MCF 10A (cell line): ENCODE measurements at regions not wholly inside any gene's neighbourhood (a gene's known extent, or its start where the extent isn't known, plus 50 kb on each side); places are given as distances from the start of the nearest gene placed in this dataset.

Experiments used
- BruUV-seq: library from RNA; stranded (reverse); fragments of 400-500 nt; replicated peaks from 2 replicates; lab custom pipeline; 2021; lab: Mats Ljungman, UMichigan
- CTCF ChIA-PET: fragments of 300-600 bp; sonication (Branson Sonifier 250); formaldehyde crosslinking; extraction: SDS; loops from one replicate; lab custom pipeline; 2021; ENCODE audit warnings: antibody characterized with exemption, inconsistent platforms; lab: Yijun Ruan, JAX
- POLR2A ChIA-PET: fragments of 300-600, 350-650 bp; sonication (Branson Sonifier 250); formaldehyde crosslinking; extraction: SDS; loops from one replicate; lab custom pipeline; 2020; ENCODE audit warnings: antibody characterized with exemption, inconsistent platforms; lab: Yijun Ruan, JAX
- DNase-seq: peaks from one replicate; pipeline ENCODE4 v3.0.0-alpha.2; 2018; ENCODE audit not compliant: unreplicated experiment
- H3K27ac Mint-ChIP-seq: one replicate; pipeline ENCODE4 v1.8.0; 2022; ENCODE audit warnings: mild to moderate bottlenecking, low read depth, mixed read lengths; ENCODE audit not compliant: unreplicated experiment
- H3K27me3 Mint-ChIP-seq: one replicate; pipeline ENCODE4 v1.8.0; 2022; ENCODE audit warnings: mixed read lengths; ENCODE audit not compliant: insufficient read depth, unreplicated experiment
- H3K36me3 Mint-ChIP-seq: one replicate; pipeline ENCODE4 v1.8.0; 2022; ENCODE audit warnings: mild to moderate bottlenecking, moderate library complexity, mixed read lengths; ENCODE audit not compliant: insufficient read depth, unreplicated experiment
- H3K4me1 Mint-ChIP-seq: one replicate; pipeline ENCODE4 v1.8.0; 2022; ENCODE audit warnings: mixed read lengths; ENCODE audit not compliant: insufficient read depth, unreplicated experiment
- H3K4me3 Mint-ChIP-seq: one replicate; pipeline ENCODE4 v1.8.0; 2022; ENCODE audit warnings: mild to moderate bottlenecking, moderate library complexity, mixed read lengths; ENCODE audit not compliant: unreplicated experiment
- H3K9me3 Mint-ChIP-seq: one replicate; pipeline ENCODE4 v1.8.0; 2022; ENCODE audit warnings: mixed read lengths; ENCODE audit not compliant: unreplicated experiment
- intact Hi-C: fragments of 100-400 bp; cut with micrococcal nuclease; formaldehyde crosslinking; loops from 2 replicates; pipeline ENCODE4 v1.14.1; 2022
- TF ChIP-seq, protein P1 (sequence below): fragments of 200-600 bp; IDR thresholded peaks from one replicate; pipeline ENCODE4 v1.8.0; 2022; ENCODE audit warnings: antibody characterized with exemption, mild to moderate bottlenecking; ENCODE audit not compliant: unreplicated experiment

DNA sequence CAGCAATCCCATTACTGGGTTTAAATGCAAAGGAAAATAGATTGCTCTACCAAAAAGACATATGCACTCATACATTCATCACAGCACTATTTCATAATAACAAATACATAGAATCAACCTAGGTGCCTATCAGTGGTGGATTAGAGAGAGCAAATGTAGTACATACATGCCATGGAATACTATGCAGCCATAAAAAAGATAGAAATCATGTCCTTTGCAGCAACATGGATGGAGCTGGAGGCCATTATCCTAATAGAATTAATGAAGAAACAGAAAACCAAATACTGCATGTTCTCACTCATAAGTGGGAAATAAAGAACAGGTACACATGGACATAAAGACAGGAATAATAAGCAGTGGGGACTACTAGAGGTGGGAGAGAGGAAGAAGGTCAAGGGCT lies 70.7 kb upstream of the MLIP start:
- no TSS peak for BruUV-seq
- Mint-ChIP-seq H3K36me3 (no peaks in the 10 kb centered on the region), H3K4me1 (peaks cover 7% of the 10 kb centered on the region), H3K27ac (no peak overlapping the region), H3K27me3 (no peaks in the 10 kb centered on the region), H3K9me3 (no peaks in the 10 kb centered on the region), H3K4me3 (no peak overlapping the region)
- POLR2A ChIA-PET: no interaction called here
- TF ChIP-seq, protein P1, sequence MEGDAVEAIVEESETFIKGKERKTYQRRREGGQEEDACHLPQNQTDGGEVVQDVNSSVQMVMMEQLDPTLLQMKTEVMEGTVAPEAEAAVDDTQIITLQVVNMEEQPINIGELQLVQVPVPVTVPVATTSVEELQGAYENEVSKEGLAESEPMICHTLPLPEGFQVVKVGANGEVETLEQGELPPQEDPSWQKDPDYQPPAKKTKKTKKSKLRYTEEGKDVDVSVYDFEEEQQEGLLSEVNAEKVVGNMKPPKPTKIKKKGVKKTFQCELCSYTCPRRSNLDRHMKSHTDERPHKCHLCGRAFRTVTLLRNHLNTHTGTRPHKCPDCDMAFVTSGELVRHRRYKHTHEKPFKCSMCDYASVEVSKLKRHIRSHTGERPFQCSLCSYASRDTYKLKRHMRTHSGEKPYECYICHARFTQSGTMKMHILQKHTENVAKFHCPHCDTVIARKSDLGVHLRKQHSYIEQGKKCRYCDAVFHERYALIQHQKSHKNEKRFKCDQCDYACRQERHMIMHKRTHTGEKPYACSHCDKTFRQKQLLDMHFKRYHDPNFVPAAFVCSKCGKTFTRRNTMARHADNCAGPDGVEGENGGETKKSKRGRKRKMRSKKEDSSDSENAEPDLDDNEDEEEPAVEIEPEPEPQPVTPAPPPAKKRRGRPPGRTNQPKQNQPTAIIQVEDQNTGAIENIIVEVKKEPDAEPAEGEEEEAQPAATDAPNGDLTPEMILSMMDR: no peak
- intact Hi-C loops: no loop called here
- no peak for DNase-seq
- CTCF ChIA-PET: no interaction called here

DNA sequence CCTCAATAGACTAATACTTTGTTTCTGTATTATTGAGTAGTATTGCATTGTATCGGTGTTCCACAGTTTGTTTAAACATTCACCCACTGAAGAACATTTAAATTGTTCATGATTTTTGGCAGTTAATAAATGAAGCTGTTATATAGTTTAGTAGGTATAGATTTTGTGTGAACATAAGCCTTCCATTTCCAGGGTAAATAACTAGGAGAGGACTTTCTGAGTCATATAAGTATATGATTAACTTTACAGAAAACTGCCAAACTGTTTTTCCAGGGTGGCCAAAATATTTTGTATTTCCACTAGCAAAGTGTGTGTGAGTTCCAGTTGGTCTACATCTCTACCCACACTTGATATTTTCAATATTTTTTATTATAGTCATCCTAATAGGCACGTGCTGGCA lies 70.0 kb upstream of the MLIP start:
- no peak for DNase-seq
- H3K36me3 Mint-ChIP-seq: no peaks in the 10 kb centered on the region
- ChIA-PET CTCF (no interaction called here), POLR2A (no interaction called here)
- TF ChIP-seq, protein P1: no peak
- BruUV-seq: no TSS peak
- H3K4me3 Mint-ChIP-seq: no peak overlapping the region
- peaks cover 7% of the 10 kb centered on the region for H3K4me1 Mint-ChIP-seq
- intact Hi-C loops: no loop called here
- H3K27me3 Mint-ChIP-seq: no peaks in the 10 kb centered on the region
- no peaks in the 10 kb centered on the region for H3K9me3 Mint-ChIP-seq
- no peak overlapping the region for H3K27ac Mint-ChIP-seq

DNA sequence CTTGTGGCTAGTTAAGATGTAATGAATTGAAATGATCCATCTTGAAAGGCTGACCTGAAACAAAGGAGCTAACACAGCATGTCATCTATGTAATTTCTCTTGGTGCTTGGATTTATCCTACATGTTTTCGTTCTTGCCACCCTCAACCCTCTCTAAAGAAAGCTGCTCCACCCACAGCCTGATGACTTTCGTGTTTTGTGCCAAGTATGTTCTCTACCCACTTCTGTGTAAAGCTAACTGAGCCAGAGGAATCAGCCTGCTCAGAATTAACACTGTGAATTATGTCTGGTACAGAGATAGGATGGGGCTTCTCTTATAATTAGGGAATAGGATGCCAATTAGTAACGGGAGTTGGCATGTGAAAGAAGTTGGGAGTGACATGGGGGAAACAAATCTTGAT lies 67.9 kb upstream of the MLIP start:
- CTCF ChIA-PET: interaction anchor here (0.6 kb wide), 1 partner anchor 57 kb away, joined by 3 read pairs; no protein-coding TSS in a partner anchor

DNA sequence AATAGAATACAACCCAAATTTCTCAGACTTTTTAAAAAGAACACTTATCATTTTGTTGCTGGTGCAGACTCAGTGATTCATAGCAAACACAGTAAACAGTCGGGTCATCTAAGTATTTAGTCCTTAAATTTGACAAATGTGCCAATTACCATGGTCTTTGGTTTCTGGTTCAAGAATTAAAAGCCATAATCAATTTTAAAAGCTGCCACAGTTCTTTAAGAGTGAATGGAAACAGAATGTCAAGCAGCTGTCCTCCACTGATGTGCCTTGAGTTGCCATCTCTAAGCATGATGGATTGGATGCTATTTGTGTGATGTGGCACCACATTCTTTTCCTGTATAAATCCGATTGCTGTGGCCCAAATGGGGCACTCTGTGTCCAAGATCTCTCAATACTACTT lies 67.2 kb upstream of the MLIP start:
- no peak overlapping the region for H3K4me3 Mint-ChIP-seq
- no peaks in the 10 kb centered on the region for H3K9me3 Mint-ChIP-seq
- no peaks in the 10 kb centered on the region for H3K36me3 Mint-ChIP-seq
- no peak overlapping the region for H3K27ac Mint-ChIP-seq
- intact Hi-C loops: no loop called here
- ChIA-PET POLR2A (no interaction called here), CTCF (interaction anchor here (0.6 kb wide), 1 partner anchor 57 kb away, joined by 3 read pairs; no protein-coding TSS in a partner anchor)
- H3K4me1 Mint-ChIP-seq: peaks cover 7% of the 10 kb centered on the region
- TF ChIP-seq, protein P1: no peak
- BruUV-seq: no TSS peak
- H3K27me3 Mint-ChIP-seq: no peaks in the 10 kb centered on the region
- DNase-seq: no peak

More for the DNA sequence above, 67.9 kb upstream of the MLIP start:
- POLR2A ChIA-PET: no interaction called here
- Mint-ChIP-seq H3K4me1 (peaks cover 7% of the 10 kb centered on the region), H3K27ac (no peak overlapping the region), H3K36me3 (no peaks in the 10 kb centered on the region), H3K9me3 (no peaks in the 10 kb centered on the region), H3K27me3 (no peaks in the 10 kb centered on the region), H3K4me3 (no peak overlapping the region)
- DNase-seq: no peak
- no TSS peak for BruUV-seq
- intact Hi-C loops: no loop called here
- TF ChIP-seq, protein P1: no peak
